Activated T-cell treated with anti-CD3 and anti-CD28 coated beads for 48 hours (primary cell): ENCODE measurements at regions not wholly inside any gene's neighbourhood (a gene's known extent, or its start where the extent isn't known, plus 50 kb on each side); places are given as distances from the start of the nearest gene placed in this dataset.

ENCODE experiments used
- DNase-seq: peaks from one replicate; pipeline ENCODE4 v3.0.0-alpha.2; 2020; ENCODE audit warnings: low read depth

DNA sequence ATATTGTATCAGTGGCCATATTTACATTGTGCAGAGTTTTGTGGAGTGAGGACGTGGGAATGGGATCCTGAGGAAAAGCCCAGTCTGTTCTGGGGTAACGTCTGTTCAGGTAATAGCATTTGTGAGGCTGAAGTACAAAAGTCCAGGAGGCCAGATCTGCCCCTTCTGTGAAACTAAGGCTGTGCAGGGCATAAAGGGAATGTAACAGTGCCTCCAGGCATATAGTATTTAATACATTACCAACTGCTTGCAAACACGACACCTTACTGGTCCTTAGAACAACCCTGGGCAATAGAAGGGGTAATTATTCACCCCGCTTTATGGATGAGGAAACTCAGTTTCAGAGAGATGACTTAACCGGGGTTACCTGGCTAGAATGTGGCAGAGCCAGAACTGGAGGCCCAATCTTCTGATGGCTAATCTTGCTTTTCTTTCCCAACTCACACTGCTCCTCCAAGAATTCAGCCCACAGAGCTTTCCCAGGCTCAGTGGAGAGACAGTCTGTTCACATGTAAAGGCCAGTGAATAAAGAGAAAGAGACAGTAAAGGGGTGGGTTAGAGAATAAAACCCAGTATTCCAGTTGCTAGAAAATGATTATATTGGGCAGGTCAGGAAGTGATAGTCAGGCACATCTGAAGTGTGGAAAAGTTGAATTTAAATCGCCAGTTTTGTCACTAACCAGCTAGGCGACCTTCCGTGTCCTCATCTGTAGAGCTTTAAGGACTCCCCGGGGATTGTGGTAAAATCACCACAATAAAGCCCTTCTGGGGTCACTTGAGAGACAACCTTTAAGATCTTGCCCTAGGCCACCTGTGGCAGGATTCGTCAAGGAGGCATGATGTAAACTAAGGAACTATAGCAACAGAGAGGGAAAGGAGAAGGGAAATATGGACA is 280.7 kb upstream of the CITED2 start:
- no peak for DNase-seq

GRCh38 chr6:139654309-139654708 is 279.9 kb upstream of the CITED2 start:
- no peak for DNase-seq

GRCh38 chr6:139653111-139653510 is 278.7 kb upstream of the CITED2 start:
- no peak for DNase-seq

DNA sequence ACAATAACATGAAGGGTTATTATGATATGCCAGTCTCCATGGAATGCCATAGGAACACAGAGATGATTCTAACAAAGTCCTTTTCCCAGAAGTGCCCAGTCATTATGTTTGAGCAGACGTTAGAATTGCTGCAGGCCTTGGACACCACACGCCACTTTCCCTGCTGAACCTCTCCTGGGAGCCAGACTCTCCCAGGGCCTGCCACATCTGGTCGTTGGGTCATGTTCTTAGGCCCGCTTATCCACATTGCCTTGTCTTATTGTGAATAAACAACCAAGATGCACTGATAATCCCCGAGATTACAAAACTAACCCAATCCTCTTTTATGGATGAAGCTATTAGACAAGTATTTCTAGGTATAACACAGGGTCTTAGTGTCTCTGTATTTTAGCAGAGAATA is 276.5 kb upstream of the CITED2 start:
- DNase-seq: no peak

DNA sequence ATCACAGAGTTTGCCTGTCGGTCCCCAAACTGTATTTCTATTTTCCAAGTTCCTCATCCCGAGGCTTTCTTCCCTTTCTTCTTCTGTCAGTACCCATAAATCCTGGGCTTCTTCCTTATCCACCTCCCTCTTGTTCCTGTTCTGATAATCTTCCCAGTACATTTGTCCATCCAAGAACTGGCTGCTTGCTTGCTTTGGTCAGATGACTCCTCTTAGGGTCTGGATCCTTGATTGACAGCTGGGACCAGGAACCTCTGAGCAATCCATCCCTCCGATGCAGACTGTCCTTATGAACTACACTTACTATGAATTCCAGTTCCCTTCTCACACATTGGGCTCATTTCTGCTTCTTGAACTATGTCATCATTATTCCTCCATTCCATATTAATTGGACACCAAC is 275.3 kb upstream of the CITED2 start:
- DNase-seq: no peak

- DNase-seq: no peak
Measured at GRCh38 chr6:139649128-139649527, 274.7 kb upstream of the CITED2 start.

GRCh38 chr6:139648430-139649000 is 274.1 kb upstream of the CITED2 start:
- DNase-seq: no peak

DNA sequence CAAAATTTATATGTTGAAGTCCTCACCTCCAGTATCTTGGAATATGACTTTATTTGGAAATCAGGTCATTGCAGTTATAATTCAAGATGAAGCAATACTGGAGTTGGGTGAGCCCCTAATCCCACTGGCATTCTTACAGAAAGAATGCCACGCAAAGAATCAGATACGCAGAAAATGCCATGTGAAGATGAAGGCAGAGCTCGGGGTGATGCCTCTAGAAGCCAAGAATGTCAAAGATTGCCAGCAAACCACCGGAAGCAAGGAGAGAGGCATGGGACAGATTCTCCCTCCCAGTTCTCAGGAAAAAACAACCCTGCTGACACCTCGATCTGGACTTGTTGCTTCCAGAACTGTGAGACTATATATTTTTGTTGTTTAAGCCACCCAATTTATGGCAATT is 273.4 kb upstream of the CITED2 start:
- no peak for DNase-seq

DNA sequence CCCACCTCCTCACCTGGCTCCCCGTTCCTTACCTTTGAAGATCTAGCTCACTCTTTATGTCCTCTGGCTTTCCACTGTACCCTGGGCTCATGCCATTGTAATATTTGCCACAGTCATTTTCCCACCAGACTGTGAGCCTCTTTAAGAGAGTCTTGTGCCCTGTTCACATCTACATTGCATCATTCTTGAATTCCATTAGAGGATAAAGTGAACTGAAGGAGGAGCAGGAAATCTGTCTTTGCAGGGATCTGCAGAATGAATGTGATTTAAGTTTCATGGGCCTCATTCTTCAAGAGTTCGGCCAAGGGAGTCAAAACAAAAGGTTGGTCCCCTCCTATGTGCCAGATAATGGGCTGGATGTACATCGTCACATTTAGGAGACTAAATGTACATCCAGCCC is 272.6 kb upstream of the CITED2 start:
- no peak for DNase-seq

DNA sequence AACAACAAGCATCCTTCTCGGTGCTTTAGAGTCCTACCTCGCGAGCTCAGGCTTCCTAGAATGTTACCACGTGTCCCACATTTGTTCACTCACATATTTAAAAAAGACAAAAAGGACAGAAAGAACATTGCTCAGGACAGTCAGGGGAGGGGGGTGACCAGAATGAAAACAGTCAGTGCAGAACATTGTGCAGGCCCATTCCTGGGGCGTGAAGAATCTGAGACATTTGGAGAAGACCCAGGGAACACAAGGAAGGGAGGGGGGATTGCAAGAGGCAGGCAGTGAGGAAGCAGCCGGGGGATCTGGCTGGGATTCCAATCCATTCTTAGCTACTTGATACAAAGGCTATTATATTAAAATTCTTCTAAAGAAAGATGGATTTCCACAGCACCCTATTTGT is 270.4 kb upstream of the CITED2 start:
- no peak for DNase-seq

DNA sequence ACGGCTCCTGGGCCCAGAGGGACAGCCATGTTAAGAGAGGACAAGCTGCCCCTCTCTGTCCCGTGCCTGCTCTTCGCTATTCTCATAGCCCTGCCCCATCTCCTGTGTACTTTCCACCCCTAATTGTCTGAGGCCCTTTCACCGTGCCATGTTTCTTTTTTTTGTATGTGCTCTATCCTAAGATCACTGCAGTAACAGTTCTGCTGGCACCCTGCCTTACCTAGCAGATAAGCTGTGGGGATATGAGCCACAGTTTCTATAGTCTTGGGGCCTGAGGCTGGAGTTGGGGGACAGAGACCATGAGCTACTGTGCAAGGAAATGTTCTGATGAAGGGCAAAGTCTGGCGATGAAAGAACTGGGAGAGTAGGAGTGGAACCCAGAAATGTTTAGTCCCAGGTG is 269.5 kb upstream of the CITED2 start:
- no peak for DNase-seq

GRCh38 chr6:139642346-139642745 is 267.9 kb upstream of the CITED2 start:
- no peak for DNase-seq

- DNase-seq: no peak
Measured at GRCh38 chr6:139641376-139641775, 266.9 kb upstream of the CITED2 start.

DNA sequence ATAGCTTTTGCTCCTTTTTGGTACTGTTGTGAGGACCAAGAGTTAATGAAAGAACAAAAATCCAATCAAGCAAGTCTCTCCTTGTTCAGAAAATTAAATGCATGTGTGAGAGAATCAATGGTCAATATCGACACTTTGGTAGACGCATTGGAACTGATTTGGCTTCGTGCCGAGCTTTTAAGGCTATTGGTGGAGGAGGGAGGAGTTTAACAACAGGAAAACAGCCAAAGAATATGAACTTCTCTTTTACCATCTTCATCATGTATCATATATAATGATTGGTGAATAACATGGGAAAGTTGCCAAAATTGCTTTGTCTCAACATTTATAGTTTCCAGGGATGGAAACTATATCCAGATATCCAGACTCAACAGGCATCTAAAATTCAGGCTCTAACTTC is 266.5 kb upstream of the CITED2 start:
- no peak for DNase-seq

DNA sequence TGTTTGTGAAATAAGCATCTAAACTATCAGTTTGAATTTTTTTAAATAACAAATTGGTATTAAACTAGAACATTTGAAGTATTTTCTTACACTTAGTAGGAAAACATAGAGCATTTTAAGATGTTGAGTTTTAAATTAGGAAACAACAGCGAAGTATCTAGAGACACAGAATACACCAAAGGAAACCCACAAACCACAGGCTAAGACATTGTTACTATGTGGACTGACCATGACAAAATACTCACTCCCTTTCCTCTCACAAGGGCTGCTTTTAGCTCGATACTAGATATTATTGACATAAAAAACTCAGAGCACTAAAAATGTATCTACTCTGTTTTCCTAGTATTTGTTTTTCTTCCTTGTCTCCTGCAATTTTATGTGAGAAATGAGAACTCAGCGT is 266.0 kb upstream of the CITED2 start:
- no peak for DNase-seq

GRCh38 chr6:139639507-139639906 is 265.1 kb upstream of the CITED2 start:
- no peak for DNase-seq

DNA sequence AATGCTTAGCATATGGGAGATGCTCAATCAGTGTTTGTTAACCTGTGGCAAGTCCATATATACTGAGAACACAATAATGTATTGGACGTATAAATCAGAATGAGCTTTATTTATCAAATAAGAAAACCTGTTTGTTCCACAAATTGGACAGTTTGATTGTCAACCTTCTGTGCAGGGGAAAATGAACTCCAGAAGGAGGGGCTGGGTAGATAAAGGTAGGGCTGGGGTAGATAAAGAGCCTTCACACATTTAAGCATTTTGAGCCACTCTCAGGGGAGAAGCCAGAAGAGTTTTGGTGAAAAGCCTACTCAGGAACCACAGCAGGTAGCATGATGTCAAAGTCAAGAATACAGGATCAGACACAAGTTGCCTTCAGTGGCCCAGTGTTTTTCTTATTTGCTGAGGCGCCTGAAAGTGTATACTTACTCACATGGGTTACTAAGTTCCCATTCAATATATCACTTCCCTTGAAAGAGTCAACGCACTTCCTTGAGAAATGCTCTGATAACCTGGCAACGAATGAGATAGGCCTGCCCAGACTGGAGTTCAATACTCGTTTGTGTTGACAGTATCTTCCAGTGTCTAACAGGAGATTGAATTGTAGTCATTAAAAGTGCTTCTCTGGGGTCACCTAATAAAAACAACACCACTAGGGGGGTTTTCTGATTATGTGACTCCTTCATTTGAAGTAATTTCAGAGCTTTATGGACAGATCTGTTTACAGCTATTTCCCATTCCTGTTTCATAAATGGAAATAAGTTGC is 263.9 kb upstream of the CITED2 start:
- no peak for DNase-seq

DNA sequence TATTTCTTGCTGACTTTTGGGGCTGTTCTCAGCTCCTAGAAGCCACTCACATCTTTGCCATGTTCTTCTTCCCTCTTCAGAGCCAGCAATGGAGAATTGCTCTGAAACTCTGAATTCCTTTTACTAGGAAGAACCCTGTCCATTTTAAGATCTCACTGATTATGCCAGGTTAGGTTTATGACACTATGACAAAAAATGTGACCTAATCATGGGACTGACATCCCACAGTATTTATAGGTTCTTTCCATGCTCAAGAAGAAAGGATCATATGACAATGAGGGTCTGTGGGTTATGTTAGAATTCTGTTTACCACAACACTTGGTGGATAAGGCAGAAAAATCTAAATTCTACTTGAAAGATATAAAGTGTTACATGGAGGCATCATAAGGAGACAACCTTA is 263.3 kb upstream of the CITED2 start:
- DNase-seq: no peak

- no peak for DNase-seq
Measured at GRCh38 chr6:139636391-139636790, 261.9 kb upstream of the CITED2 start.

DNA sequence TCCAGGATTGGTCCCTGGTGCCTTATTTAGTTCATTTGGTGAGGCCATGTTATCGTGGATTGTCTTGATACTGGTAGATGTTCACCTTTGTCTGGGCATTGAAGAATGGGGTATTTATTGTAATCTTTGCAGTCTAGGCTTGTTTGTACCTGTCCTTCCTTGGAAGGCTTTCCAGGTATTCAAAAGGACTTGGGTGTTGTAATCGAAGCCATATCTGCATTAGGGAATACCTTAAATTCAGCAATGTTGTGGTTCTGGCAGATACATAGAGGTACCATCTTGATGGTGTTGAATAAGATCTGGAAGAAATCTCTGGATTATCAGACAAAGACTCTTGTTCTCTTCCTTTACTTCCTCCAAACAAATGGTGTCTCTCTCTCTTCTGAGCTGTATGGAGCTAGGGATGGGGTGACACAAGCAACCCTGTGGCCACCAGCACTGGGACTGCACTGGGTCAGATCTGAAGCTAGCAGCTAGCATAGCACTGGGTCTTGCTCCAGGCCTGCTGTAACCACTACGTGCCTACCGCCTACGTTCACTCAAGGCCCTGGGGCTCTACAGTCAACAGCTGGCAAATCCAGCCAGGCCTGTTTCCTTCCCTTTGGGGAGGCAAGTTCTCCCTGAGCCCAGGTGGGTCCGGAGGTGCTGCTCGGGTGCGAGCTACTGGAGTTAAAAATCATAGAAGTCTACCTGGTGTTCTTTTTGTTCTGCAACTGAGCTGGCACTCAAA is 261.1 kb upstream of the CITED2 start:
- DNase-seq: no peak

- no peak for DNase-seq
Measured at GRCh38 chr6:139632840-139633239, 258.4 kb upstream of the CITED2 start.

DNA sequence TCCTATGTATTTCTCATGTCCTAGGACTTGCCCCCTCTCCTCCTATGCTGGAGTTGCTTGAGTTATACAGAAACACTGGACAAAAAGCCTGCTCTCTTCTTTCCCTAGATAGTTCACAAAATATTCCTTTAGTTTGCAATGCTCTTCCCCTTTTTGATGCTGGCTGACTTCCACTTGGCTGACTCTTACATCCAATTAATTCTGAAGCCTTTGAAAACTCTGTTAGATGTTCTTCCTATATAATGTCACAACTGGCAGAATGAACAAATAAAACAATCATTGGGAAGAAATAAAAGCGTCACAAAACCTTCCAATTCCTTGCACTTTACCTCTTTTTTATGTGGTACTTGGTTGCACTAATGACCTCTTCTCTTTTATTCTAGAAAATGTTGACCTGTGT is 253.8 kb upstream of the CITED2 start:
- DNase-seq: no peak
